GM12891 (cell line): ENCODE measurements at regions not wholly inside any gene's neighbourhood (a gene's known extent, or its start where the extent isn't known, plus 50 kb on each side); places are given as distances from the start of the nearest gene placed in this dataset.

ENCODE experiments used
- DNase-seq: peaks from one replicate; pipeline ENCODE4 v3.0.0; 2011; ENCODE audit warnings: low spot score; ENCODE audit not compliant: insufficient read length
- FAIRE-seq: peaks from 2 replicates; lab custom pipeline; 2011; peaks lifted over from hg19 to GRCh38; lab: Jason Lieb, UNC
- PAX5 ChIP-seq: IDR thresholded peaks from 2 replicates; pipeline ENCODE4 v1.6.1; 2011; ENCODE audit warnings: low read length, moderate library complexity, mild to moderate bottlenecking; ENCODE audit not compliant: insufficient read depth, severe bottlenecking
- POLR2A ChIP-seq: IDR thresholded peaks from 2 replicates; pipeline ENCODE4 v1.6.1; 2011; ENCODE audit warnings: low read depth, low read length, control low read depth
- POLR2AphosphoS5 ChIP-seq: IDR thresholded peaks from 2 replicates; pipeline ENCODE4 v1.6.1; 2011; ENCODE audit warnings: low read depth, low read length, control low read depth
- POU2F2 ChIP-seq: IDR thresholded peaks from 2 replicates; pipeline ENCODE4 v1.6.1; 2011; ENCODE audit warnings: low read depth, mild to moderate bottlenecking, control low read depth, low read length, moderate library complexity
- SPI1 ChIP-seq: IDR thresholded peaks from 2 replicates; pipeline ENCODE4 v1.6.1; 2011; ENCODE audit warnings: low read depth, low read length, control low read depth
- TAF1 ChIP-seq: IDR thresholded peaks from 2 replicates; pipeline ENCODE4 v1.6.1; 2011; ENCODE audit warnings: low read depth, low read length, control low read depth

DNA sequence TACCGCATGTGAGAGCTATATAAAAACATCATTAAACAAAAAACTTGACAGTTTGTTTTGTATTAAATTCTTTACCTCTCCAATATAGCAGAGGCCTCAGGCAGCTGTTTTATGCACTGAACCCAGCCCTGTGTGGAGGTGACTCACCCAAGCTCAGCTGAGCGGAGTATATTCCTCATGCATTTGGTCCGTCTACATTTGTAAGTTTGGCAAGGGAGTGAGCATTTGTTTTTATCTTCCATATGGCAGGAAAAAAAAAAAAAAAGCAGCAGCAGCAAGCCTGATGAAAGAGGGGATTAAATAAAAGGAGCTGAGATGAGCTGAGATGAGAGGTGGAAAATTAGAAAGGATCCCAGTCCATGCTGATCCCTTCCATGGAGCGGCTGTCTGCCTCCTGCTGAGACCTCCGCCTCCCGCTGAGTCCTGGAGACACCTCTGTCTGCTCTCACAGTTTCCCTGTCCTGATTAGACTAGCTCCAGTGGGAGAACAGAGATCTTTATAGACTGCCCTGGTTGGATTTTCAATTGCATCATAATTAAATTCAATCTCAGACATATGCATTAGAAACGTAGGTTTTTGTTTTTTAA lies 112.0 kb upstream of the CTNND2 start:
- DNase-seq = no peak

DNA sequence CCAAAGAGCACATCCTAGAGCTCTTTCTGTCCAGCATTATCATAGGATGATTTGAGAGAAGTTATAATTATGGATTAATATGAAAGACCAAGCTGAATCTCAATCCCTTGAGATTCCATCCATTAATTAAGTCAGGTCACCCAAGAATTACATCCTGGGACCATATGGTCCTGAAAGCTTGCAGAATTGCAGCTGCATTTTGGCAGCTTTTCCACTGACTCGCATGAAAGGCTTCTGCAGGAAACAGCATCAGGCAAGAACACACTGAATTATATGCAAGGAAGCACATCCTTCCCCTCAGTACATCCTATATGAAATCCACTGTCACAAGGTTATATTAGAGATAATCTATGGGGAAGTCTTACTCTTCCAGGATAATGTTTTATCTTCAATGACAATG lies 109.1 kb upstream of the CTNND2 start:
- FAIRE-seq (no peak), DNase-seq (no peak)
- no peak for TF ChIP-seq POU2F2
- TF ChIP-seq TAF1 = no peak

More for the DNA sequence above, 112.0 kb upstream of the CTNND2 start:
- FAIRE-seq = no peak
- no peak for TF ChIP-seq POLR2A
- no peak for TF ChIP-seq TAF1
- no peak for TF ChIP-seq POLR2AphosphoS5
- TF ChIP-seq SPI1 = no peak
- TF ChIP-seq PAX5 = no peak
- TF ChIP-seq POU2F2 = no peak

DNA sequence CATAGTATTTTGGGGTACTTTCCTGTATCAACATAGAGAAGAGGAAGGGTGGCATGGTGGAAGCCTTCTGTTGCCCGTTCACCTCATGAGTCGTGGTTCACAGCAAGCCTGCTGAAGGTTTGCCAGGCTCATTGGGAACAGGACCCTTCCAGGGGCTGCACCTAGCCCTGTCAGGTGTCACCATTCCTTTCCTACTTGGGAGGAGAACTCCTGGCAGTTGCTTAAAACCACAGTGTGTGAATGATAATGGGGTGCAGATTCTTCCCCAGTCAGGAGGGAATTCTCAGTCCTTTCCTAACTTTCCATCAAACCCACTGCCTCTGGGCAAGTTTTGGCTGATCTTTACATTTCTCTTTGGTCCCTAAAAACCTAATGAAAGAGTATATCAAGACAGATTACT lies 99.4 kb upstream of the CTNND2 start:
- no peak for TF ChIP-seq POLR2A
- TF ChIP-seq SPI1 = no peak
- TF ChIP-seq TAF1 = no peak
- TF ChIP-seq POU2F2 = no peak
- no peak for TF ChIP-seq PAX5
- no peak for TF ChIP-seq POLR2AphosphoS5
- DNase-seq (no peak), FAIRE-seq (no peak)

DNA sequence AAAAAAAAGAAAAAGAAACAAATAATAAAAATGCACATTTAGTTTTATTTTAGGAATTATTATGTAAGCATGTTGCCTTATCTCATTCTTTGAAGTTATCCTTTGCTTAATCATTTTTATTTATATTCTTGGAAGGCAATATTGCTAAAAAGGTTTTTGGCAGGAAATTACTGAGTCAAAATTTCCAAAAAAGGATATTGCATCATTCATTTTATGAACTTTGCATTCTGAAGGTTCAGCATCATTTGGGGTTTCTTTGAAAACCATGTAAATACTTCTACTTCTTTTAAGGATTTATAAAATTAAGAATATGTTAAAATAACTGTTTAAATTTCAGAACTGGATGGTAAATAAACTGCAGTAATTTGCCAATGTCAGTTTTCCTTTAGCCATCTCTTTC lies 94.2 kb upstream of the CTNND2 start:
- no peak for FAIRE-seq
- TF ChIP-seq POLR2AphosphoS5 (no peak), TAF1 (no peak), POU2F2 (no peak), SPI1 (no peak), POLR2A (no peak), PAX5 (no peak)
- DNase-seq = no peak

DNA sequence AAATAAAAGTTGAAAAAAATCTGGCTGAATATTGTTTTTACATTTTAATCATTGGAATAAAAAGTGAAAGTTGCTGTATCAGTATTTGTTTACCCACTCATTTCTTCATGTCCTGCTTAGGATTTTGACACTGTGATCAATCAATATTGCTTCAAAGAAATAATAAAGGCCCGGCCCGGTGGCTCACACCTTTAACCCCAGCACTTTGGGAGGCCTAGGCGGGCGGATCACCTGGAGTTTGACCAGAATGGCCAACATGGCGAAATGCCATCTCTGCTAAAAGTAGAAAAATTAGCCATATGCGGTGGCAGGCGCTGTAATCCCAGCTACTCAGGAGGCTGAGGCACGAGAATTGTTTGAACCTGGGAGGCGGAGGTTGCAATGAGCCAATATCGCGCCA lies 93.7 kb upstream of the CTNND2 start:
- FAIRE-seq (no peak), DNase-seq (no peak)
- TF ChIP-seq SPI1 (no peak), TAF1 (no peak), POLR2A (no peak), POLR2AphosphoS5 (no peak), POU2F2 (no peak), PAX5 (no peak)

DNA sequence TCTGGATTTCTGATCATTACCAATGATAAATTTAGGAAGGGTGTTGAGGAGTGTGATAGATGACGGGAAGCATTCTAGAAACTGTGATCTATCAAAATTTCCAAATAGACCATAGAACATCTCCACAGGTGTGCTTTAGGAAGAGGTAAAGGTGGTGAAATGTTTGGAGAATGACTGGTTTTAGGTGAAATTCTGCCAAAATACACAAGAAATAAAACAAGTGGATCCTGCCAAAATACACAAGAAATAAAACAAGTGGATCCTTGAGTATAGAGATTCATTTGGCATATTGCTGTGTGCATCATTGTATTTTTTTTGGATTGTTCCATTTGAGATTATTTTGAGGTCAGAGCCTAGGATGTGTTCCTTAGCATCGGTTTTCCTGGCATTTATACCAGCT lies 88.3 kb upstream of the CTNND2 start:
- DNase-seq (no peak), FAIRE-seq (no peak)
- TF ChIP-seq POU2F2 = no peak

DNA sequence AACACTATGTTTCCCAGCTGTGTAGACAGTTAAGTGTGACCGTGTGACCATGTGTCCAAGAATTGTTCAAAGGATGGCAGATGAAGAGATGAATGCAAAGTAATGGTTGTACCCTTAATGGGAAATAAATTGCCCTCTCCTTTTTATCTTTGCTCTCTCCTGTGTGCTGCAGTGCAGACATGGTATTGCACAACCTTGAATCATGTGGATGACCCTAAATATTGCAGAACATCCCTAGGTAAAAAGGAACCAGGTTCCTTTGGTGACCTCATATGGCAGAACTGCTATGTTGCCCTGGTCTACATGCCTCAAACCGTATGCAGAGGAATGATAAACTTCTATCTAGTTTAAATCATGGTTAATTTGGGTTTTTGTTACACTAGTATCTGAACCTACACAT lies 81.7 kb upstream of the CTNND2 start:
- no peak for FAIRE-seq
- TF ChIP-seq PAX5 (no peak), POU2F2 (no peak), SPI1 (no peak), POLR2A (no peak), POLR2AphosphoS5 (no peak), TAF1 (no peak)
- DNase-seq = no peak

DNA sequence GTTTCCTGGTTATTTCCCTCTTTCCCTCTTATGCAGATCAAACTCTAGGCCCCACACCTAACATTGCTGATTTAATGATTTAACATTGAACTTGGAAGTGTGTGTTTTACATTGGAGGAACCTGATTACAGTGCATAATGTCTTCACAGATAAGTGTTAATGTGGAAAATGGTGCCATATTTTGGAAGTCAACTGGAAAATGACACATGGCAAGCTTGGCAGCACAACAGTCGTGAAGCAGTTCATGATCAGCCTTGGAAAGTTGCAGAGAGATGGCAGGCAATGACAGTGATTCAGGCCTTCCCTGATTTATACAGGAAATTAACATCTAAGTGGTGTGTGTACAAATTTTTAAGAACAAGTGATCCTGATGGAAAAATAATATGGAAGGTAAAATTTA lies 80.0 kb upstream of the CTNND2 start:
- TF ChIP-seq TAF1 = no peak
- no peak for TF ChIP-seq SPI1
- TF ChIP-seq POLR2A = no peak
- no peak for TF ChIP-seq PAX5
- TF ChIP-seq POU2F2 = no peak
- no peak for TF ChIP-seq POLR2AphosphoS5
- DNase-seq (no peak), FAIRE-seq (no peak)

DNA sequence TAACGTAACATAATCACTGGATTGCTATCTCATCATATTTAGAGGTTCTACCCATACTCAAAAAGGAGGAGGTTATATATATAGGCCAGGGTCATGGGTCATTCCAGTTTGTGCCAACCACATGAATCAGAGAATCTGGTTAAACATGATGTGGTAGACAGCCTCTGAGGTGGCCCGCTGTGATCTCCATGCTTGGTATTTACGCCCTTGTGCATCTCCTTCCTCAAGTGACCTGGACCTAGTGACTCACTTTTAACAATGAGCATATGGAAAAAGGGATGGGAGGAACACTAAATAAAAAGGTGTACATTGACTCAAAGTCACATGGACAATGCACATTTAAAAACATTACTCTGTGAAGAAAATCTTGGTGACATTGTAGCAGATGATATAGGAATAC lies 77.7 kb upstream of the CTNND2 start:
- no peak for FAIRE-seq
- TF ChIP-seq SPI1 (no peak), POLR2A (no peak), POU2F2 (no peak), TAF1 (no peak), PAX5 (no peak), POLR2AphosphoS5 (no peak)

DNA sequence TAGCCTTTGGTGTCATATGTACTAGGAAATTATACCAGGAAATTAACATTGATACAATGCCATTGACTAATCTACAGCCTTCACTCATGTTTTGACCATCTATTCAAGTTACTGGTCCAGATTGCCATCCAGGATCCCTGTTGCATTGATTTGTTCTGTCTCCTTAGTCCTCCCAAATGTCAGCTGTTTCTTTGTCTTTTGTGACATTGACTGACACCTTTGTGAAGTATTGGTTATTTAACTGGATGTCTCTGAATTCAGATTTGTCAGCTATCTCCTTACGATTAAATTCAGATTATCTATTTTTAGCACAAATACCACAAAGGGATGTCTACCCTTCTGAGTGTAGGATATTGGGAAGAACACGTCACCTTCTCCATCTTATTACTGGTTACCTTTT lies 73.7 kb upstream of the CTNND2 start:
- FAIRE-seq = no peak
- no peak for DNase-seq
- TF ChIP-seq POU2F2 = no peak
- TF ChIP-seq PAX5 = no peak
- no peak for TF ChIP-seq TAF1
- no peak for TF ChIP-seq POLR2AphosphoS5

More for the DNA sequence above, 77.7 kb upstream of the CTNND2 start:
- no peak for DNase-seq

DNA sequence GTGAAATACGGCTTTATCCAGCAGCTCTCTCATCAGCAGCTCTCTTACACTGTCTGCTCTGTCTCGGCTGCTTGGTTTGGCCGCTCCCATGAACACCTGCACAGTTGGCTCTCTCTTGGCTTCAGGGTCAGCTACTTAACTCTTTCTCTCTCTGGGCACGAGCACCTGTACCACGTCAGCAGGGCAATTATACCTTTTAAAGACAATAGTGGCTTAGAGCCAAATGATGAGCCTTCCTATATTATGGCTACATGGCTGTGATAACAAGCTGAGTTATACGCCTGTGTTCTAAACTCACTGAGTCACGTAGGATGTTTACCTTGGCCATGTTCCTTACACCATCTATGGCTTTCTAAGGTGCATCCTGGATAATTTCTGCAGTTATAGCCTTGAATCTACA lies 69.2 kb upstream of the CTNND2 start:
- DNase-seq = no peak
- no peak for FAIRE-seq
- TF ChIP-seq PAX5 (no peak), TAF1 (no peak), POU2F2 (no peak), SPI1 (no peak), POLR2AphosphoS5 (no peak), POLR2A (no peak)
